Upper lobe of left lung (tissue), 4 donors: ENCODE measurements at regions not wholly inside any gene's neighbourhood (a gene's known extent, or its start where the extent isn't known, plus 50 kb on each side); places are given as distances from the start of the nearest gene placed in this dataset.

Source experiments
- CTCF ChIP-seq, 6 experiments: fragments of 450-650 bp in 4 of 6; fragments of 200-600 bp in 2 of 6; sonication (generic) in 2 of 6; IDR thresholded peaks; one replicate each; pipeline ENCODE4 v1.5.1; 2016 to 2019; ENCODE audit warnings: antibody characterized with exemption in 6 of 6
- EP300 ChIP-seq, 4 donors: sonication (generic); formaldehyde crosslinking; IDR thresholded peaks; one replicate each; pipeline ENCODE4 v1.5.1; 2017; ENCODE audit warnings: antibody characterized with exemption in 4 of 4, control low read depth in 2 of 4
- POLR2AphosphoS5 ChIP-seq, 2 donors: sonication (generic); formaldehyde crosslinking; IDR thresholded peaks; one replicate each; pipeline ENCODE4 v1.5.1; 2017; ENCODE audit warnings: antibody characterized with exemption in 2 of 2

- TF ChIP-seq CTCF (IDR thresholded peaks at IDR 0.05) (no peak), EP300 (IDR thresholded peaks at IDR 0.05) (no peak), POLR2AphosphoS5 (IDR thresholded peaks at IDR 0.05) (no peak)
Observed at GRCh38 chr14:34015383-34015782, 64.5 kb upstream of the EGLN3 start.
